Calu3 (cell line): ENCODE measurements at regions not wholly inside any gene's neighbourhood (a gene's known extent, or its start where the extent isn't known, plus 50 kb on each side); places are given as distances from the start of the nearest gene placed in this dataset.

Source experiments
- BruUV-seq: library from RNA; stranded (reverse); fragments of 400-500 nt; replicated peaks from 2 replicates; lab custom pipeline; 2021; lab: Mats Ljungman, UMichigan
- CTCF ChIA-PET: fragments of 300-600 bp; sonication (Branson Sonifier 250); formaldehyde crosslinking; loops from one replicate; lab custom pipeline; 2022; ENCODE audit warnings: antibody characterized with exemption; lab: Charles Lee
- DNase-seq: peaks from one replicate; pipeline ENCODE4 v3.0.0; 2022
- H3K27ac Mint-ChIP-seq: one replicate; pipeline ENCODE4 v1.8.0; 2022; ENCODE audit warnings: mixed read lengths; ENCODE audit not compliant: unreplicated experiment
- H3K27me3 Mint-ChIP-seq: one replicate; pipeline ENCODE4 v1.8.0; 2022; ENCODE audit warnings: mixed read lengths; ENCODE audit not compliant: unreplicated experiment
- H3K36me3 Mint-ChIP-seq: one replicate; pipeline ENCODE4 v1.8.0; 2022; ENCODE audit warnings: mild to moderate bottlenecking, moderate library complexity, mixed read lengths; ENCODE audit not compliant: insufficient read depth, unreplicated experiment
- H3K4me1 Mint-ChIP-seq: one replicate; pipeline ENCODE4 v1.8.0; 2022; ENCODE audit warnings: mild to moderate bottlenecking, low read depth, mixed read lengths; ENCODE audit not compliant: unreplicated experiment
- H3K4me3 Mint-ChIP-seq: one replicate; pipeline ENCODE4 v1.8.0; 2022; ENCODE audit warnings: mild to moderate bottlenecking, low read depth, moderate library complexity, mixed read lengths; ENCODE audit not compliant: unreplicated experiment
- H3K9me3 Mint-ChIP-seq: one replicate; pipeline ENCODE4 v1.8.0; 2022; ENCODE audit warnings: low read depth, mixed read lengths; ENCODE audit not compliant: unreplicated experiment
- intact Hi-C: fragments of 100-400 bp; cut with micrococcal nuclease; formaldehyde crosslinking; loops from one replicate; pipeline ENCODE4 v1.10.0; 2022; ENCODE audit not compliant: unreplicated experiment
- TF ChIP-seq, protein P1 (sequence below): fragments of 200-600 bp; IDR thresholded peaks from one replicate; pipeline ENCODE4 v1.8.0; 2022; ENCODE audit warnings: antibody characterized with exemption; ENCODE audit not compliant: unreplicated experiment

DNA sequence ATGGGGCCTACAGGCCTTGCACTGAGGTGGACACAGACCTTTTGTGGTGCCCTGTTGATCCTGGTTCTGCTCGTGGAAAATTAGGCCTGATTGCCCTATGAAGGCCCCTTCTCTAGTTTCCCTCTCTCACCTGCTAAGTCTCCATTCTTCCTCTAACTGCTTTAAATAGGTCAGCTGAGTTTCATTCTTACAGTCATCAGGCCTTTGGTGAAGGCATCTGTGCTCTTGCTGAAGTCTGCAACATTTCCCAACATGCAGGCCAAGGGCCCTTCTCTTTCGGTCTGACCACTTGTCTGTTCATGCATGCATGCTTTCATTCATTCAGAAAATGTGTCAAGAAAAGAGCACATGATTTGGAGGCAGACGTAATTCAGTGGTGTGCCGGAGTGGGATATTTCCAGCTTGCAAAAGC, 244.0 kb downstream of the BUB3 start:
- no peaks in the 10 kb centered on the region for H3K9me3 Mint-ChIP-seq
- H3K27ac Mint-ChIP-seq, result no peak overlapping the region
- BruUV-seq, result no TSS peak
- H3K4me1 Mint-ChIP-seq, result no peaks in the 10 kb centered on the region
- TF ChIP-seq, protein P1, sequence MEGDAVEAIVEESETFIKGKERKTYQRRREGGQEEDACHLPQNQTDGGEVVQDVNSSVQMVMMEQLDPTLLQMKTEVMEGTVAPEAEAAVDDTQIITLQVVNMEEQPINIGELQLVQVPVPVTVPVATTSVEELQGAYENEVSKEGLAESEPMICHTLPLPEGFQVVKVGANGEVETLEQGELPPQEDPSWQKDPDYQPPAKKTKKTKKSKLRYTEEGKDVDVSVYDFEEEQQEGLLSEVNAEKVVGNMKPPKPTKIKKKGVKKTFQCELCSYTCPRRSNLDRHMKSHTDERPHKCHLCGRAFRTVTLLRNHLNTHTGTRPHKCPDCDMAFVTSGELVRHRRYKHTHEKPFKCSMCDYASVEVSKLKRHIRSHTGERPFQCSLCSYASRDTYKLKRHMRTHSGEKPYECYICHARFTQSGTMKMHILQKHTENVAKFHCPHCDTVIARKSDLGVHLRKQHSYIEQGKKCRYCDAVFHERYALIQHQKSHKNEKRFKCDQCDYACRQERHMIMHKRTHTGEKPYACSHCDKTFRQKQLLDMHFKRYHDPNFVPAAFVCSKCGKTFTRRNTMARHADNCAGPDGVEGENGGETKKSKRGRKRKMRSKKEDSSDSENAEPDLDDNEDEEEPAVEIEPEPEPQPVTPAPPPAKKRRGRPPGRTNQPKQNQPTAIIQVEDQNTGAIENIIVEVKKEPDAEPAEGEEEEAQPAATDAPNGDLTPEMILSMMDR, result no peak
- H3K4me3 Mint-ChIP-seq, result no peak overlapping the region
- no peak for DNase-seq
- intact Hi-C loops, result no loop called here
- CTCF ChIA-PET, result no interaction called here
- peaks cover 16% of the 10 kb centered on the region for H3K27me3 Mint-ChIP-seq
- no peaks in the 10 kb centered on the region for H3K36me3 Mint-ChIP-seq

GRCh38 chr10:123398756-123399155, 244.6 kb downstream of the BUB3 start:
- DNase-seq, result no peak
- H3K4me1 Mint-ChIP-seq, result no peaks in the 10 kb centered on the region
- CTCF ChIA-PET, result no interaction called here
- no TSS peak for BruUV-seq
- intact Hi-C loops, result no loop called here
- no peak overlapping the region for H3K4me3 Mint-ChIP-seq
- H3K36me3 Mint-ChIP-seq, result no peaks in the 10 kb centered on the region
- peaks cover 16% of the 10 kb centered on the region for H3K27me3 Mint-ChIP-seq
- TF ChIP-seq, protein P1, result no peak
- H3K9me3 Mint-ChIP-seq, result no peaks in the 10 kb centered on the region
- no peak overlapping the region for H3K27ac Mint-ChIP-seq

- CTCF ChIA-PET, result no interaction called here
- TF ChIP-seq, protein P1, result no peak
- intact Hi-C loops, result no loop called here
- BruUV-seq, result no TSS peak
- Mint-ChIP-seq H3K27me3 (peaks cover 16% of the 10 kb centered on the region), H3K4me3 (no peak overlapping the region), H3K27ac (no peak overlapping the region), H3K4me1 (no peaks in the 10 kb centered on the region), H3K9me3 (peaks cover under 1% of the 10 kb centered on the region), H3K36me3 (no peaks in the 10 kb centered on the region)
- no peak for DNase-seq
These were observed 245.2 kb downstream of the BUB3 start for GRCh38 chr10:123399276-123399839.

GRCh38 chr10:123402021-123402420, 247.8 kb downstream of the BUB3 start:
- no peak overlapping the region for H3K27ac Mint-ChIP-seq
- CTCF ChIA-PET, result interaction anchor here (0.7 kb wide), 1 partner anchor 28 kb away, joined by 5 read pairs; no protein-coding TSS in a partner anchor

More at GRCh38 chr10:123402021-123402420, 247.8 kb downstream of the BUB3 start:
- Mint-ChIP-seq H3K27me3 (peaks cover 16% of the 10 kb centered on the region), H3K4me3 (no peak overlapping the region), H3K4me1 (no peaks in the 10 kb centered on the region), H3K9me3 (peaks cover 4% of the 10 kb centered on the region), H3K36me3 (no peaks in the 10 kb centered on the region)
- TF ChIP-seq, protein P1, result no peak
- BruUV-seq, result no TSS peak
- no peak for DNase-seq
- intact Hi-C loops, result no loop called here
